SK-N-SH (cell line): ENCODE measurements at regions not wholly inside any gene's neighbourhood (a gene's known extent, or its start where the extent isn't known, plus 50 kb on each side); places are given as distances from the start of the nearest gene placed in this dataset.

Experiments used
- CTCF ChIA-PET: fragments of 300-600, 350-600 bp; formaldehyde crosslinking; extraction: SDS; loops from one replicate; lab custom pipeline; 2021; lab: Yijun Ruan, JAX
- POLR2A ChIA-PET: fragments of 350-600 bp; sonication (Branson Sonifier 250); formaldehyde crosslinking; extraction: SDS; loops from one replicate; lab custom pipeline; 2020; ENCODE audit warnings: antibody characterized with exemption, inconsistent platforms; lab: Yijun Ruan, JAX
- DNase-seq: peaks from one replicate; pipeline ENCODE4 v3.0.0; 2012
- H2AFZ ChIP-seq: fragments of 200-600 bp; sonication (generic); 2 replicates; pipeline ENCODE4 v1.8.1; 2016; ENCODE audit warnings: antibody characterized with exemption, mild to moderate bottlenecking, low read depth
- H3F3A ChIP-seq: fragments of 200-600 bp; sonication (generic); replicated peaks from 2 replicates; pipeline ENCODE3; 2016; ENCODE audit warnings: antibody characterized with exemption, mild to moderate bottlenecking; ENCODE audit not compliant: insufficient read depth
- H3K27ac ChIP-seq, 2 experiments: fragments of 200-500 bp in 1 of 2; fragments of 200-600 bp in 1 of 2; sonication (Bioruptor generic) in 1 of 2; sonication (generic), shearing (Covaris generic) in 1 of 2; 2 replicates each; pipeline versions ENCODE4 v1.5.1 to v1.6.1; 2014 to 2016; ENCODE audit warnings: low read depth in 2 of 2, inconsistent platforms in 1 of 2, low read length in 1 of 2, mild to moderate bottlenecking in 1 of 2, mixed read lengths in 1 of 2
- H3K27me3 ChIP-seq: fragments of 200-600 bp; sonication (generic), shearing (Covaris generic); 2 replicates; pipeline ENCODE4 v1.6.1; 2016; ENCODE audit warnings: mixed run types; ENCODE audit not compliant: insufficient read depth
- H3K36me3 ChIP-seq, 2 experiments: fragments of 200-500 bp in 1 of 2; fragments of 200-600 bp in 1 of 2; sonication (Bioruptor generic) in 1 of 2; sonication (generic) in 1 of 2; replicated peaks in 1 of 2; 2 replicates each; pipeline versions ENCODE3 to v1.5.1; 2014 to 2016; ENCODE audit warnings: low read length in 1 of 2, mild to moderate bottlenecking in 1 of 2; ENCODE audit not compliant: insufficient read depth in 2 of 2, control insufficient read depth in 1 of 2
- H3K4me1 ChIP-seq, 2 experiments: fragments of 200-500 bp in 1 of 2; fragments of 200-600 bp in 1 of 2; sonication (Bioruptor generic) in 1 of 2; sonication (generic), shearing (Covaris generic) in 1 of 2; 2 replicates each; pipeline versions ENCODE4 v1.5.1 to v1.6.1; 2014 to 2016; ENCODE audit warnings: low read depth in 1 of 2, low read length in 1 of 2, mixed run types in 1 of 2; ENCODE audit not compliant: insufficient read depth in 2 of 2, control insufficient read depth in 1 of 2
- H3K4me2 ChIP-seq: fragments of 200-600 bp; sonication (generic), shearing (Covaris generic); 2 replicates; pipeline ENCODE4 v1.6.1; 2017; ENCODE audit warnings: mixed run types
- H3K4me3 ChIP-seq, 2 experiments: fragments of 200-500 bp in 1 of 2; fragments of 200-600 bp in 1 of 2; sonication (Bioruptor generic) in 1 of 2; sonication (generic), shearing (Covaris generic) in 1 of 2; 2 replicates each; pipeline versions ENCODE4 v1.5.1 to v1.8.1; 2014 to 2016; ENCODE audit warnings: low read depth in 2 of 2, inconsistent platforms in 1 of 2, low read length in 1 of 2, mild to moderate bottlenecking in 1 of 2, mixed read lengths in 1 of 2, moderate library complexity in 1 of 2
- H3K79me2 ChIP-seq: fragments of 200-600 bp; sonication (generic); 2 replicates; pipeline ENCODE4 v1.8.1; 2017; ENCODE audit warnings: mild to moderate bottlenecking; ENCODE audit not compliant: insufficient read depth
- H3K9ac ChIP-seq: fragments of 200-600 bp; sonication (generic); 2 replicates; pipeline ENCODE4 v1.6.1; 2017; ENCODE audit warnings: mixed run types
- H3K9me2 ChIP-seq: fragments of 200-600 bp; sonication (generic); 2 replicates; pipeline ENCODE4 v1.6.1; 2017; ENCODE audit warnings: mixed run types
- H3K9me3 ChIP-seq: fragments of 200-600 bp; sonication (generic); 2 replicates; pipeline ENCODE4 v1.6.1; 2017; ENCODE audit warnings: mixed run types, mild to moderate bottlenecking, moderate library complexity
- H4K20me1 ChIP-seq: fragments of 200-600 bp; sonication (generic); 2 replicates; pipeline ENCODE4 v1.6.1; 2017; ENCODE audit warnings: mild to moderate bottlenecking, mixed run types; ENCODE audit not compliant: insufficient read depth
- CHD2 ChIP-seq: fragments of 150-350 bp; IDR thresholded peaks from 2 replicates; pipeline ENCODE4 v1.6.1; 2018; ENCODE audit warnings: low read length; ENCODE audit not compliant: partially characterized antibody
- ELF1 ChIP-seq: IDR thresholded peaks from 2 replicates; pipeline ENCODE4 v1.4.0; 2012
- EP300 ChIP-seq, 2 experiments: IDR thresholded peaks; 2 replicates each; pipeline versions ENCODE4 v1.4.0 to v1.6.1; 2012; ENCODE audit warnings: borderline replicate concordance in 1 of 2, low read depth in 1 of 2, low read length in 1 of 2
- EZH2phosphoT487 ChIP-seq: fragments of 200-600 bp; sonication (generic); IDR thresholded peaks from 2 replicates; pipeline ENCODE4 v1.6.1; 2017; ENCODE audit warnings: low read depth, mixed run types, mild to moderate bottlenecking, antibody characterized with exemption, moderate library complexity, borderline replicate concordance
- FOXJ3 ChIP-seq: sonication (generic); formaldehyde crosslinking; IDR thresholded peaks from 2 replicates; pipeline ENCODE4 v1.5.1; 2020; ENCODE audit warnings: mild to moderate bottlenecking, missing genetic modification reagents
- FOXM1 ChIP-seq: IDR thresholded peaks from 2 replicates; pipeline ENCODE4 v1.4.0; 2012; ENCODE audit warnings: low read depth, mild to moderate bottlenecking
- GABPA ChIP-seq: IDR thresholded peaks from 2 replicates; pipeline ENCODE4 v1.4.0; 2012; ENCODE audit warnings: low read depth, mild to moderate bottlenecking
- JUND ChIP-seq: IDR thresholded peaks from 2 replicates; pipeline ENCODE4 v1.4.0; 2012
- MEF2A ChIP-seq: IDR thresholded peaks from 2 replicates; pipeline ENCODE4 v1.4.0; 2012; ENCODE audit warnings: low read depth, borderline replicate concordance
- MXI1 ChIP-seq: IDR thresholded peaks from 2 replicates; pipeline ENCODE4 v1.6.1; 2012; ENCODE audit warnings: mild to moderate bottlenecking, low read depth, low read length, improper control_type of control experiment
- NFIC ChIP-seq: IDR thresholded peaks from 2 replicates; pipeline ENCODE4 v1.4.0; 2012; ENCODE audit warnings: borderline replicate concordance
- NRF1 ChIP-seq: IDR thresholded peaks from 2 replicates; pipeline ENCODE4 v1.6.1; 2012; ENCODE audit warnings: low read depth, mild to moderate bottlenecking, low read length
- RXRA ChIP-seq: IDR thresholded peaks from 2 replicates; pipeline ENCODE4 v1.4.0; 2012; ENCODE audit warnings: low read depth, mild to moderate bottlenecking, borderline replicate concordance
- SIN3A ChIP-seq: IDR thresholded peaks from 2 replicates; pipeline ENCODE4 v1.6.1; 2012; ENCODE audit warnings: low read depth, mild to moderate bottlenecking, low read length, moderate library complexity, borderline replicate concordance
- TCF12 ChIP-seq: IDR thresholded peaks from 2 replicates; pipeline ENCODE4 v1.4.0; 2012
- TEAD4 ChIP-seq: IDR thresholded peaks from 2 replicates; pipeline ENCODE4 v1.4.0; 2012; ENCODE audit warnings: mild to moderate bottlenecking, borderline replicate concordance; ENCODE audit not compliant: insufficient read depth
- YY1 ChIP-seq: IDR thresholded peaks from 2 replicates; pipeline ENCODE4 v1.4.0; 2012; ENCODE audit warnings: low read depth, mild to moderate bottlenecking
- WGBS: methylation state at CpG from one replicate; pipeline ENCODE4 v1.1.6; 2017; ENCODE audit warnings: low lambda C conversion rate; 5-methylcytosine and 5-hydroxymethylcytosine counted together
- TF ChIP-seq, protein P1 (sequence below): IDR thresholded peaks from 2 replicates; pipeline ENCODE4 v1.4.0; 2012; ENCODE audit warnings: low read depth, borderline replicate concordance
- TF ChIP-seq, protein P2 (sequence below): fragments of 150-350 bp; IDR thresholded peaks from 2 replicates; pipeline ENCODE4 v1.6.1; 2016; ENCODE audit warnings: mild to moderate bottlenecking, low read depth, low read length

DNA sequence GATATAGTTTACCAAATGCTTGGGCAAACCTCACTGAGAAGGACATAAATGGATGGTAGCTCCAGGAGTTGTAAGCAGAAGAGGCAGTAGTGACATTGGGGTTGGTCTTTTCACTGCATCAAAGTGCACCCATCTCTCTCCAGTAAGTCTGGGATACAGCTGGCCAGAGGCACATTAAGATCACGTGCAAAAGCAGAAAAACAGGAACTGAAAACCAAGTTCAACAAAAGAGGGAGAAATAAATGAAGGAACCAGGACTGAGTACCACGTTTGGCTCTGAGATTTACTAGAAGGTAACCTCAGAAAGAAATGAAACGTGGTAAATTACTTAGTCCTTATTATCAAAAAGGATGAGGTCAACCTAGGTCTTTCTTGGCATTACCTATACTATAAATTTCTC lies 259.2 kb downstream of the OSR1 start:
- ChIA-PET POLR2A (no interaction called here), CTCF (no interaction called here)
- no peaks in the 10 kb centered on the region for H3K4me1 ChIP-seq
- H3K79me2 ChIP-seq = no peaks in the 10 kb centered on the region
- no peak for DNase-seq
- no peaks in the 10 kb centered on the region for H3K27me3 ChIP-seq
- no peak overlapping the region for H3K27ac ChIP-seq
- H3K4me2 ChIP-seq = no peak overlapping the region
- 61% methylated on average over 3 of the region's 3 CpGs for WGBS
- no peak overlapping the region for H3K4me3 ChIP-seq
- H3K9me3 ChIP-seq = no peaks in the 10 kb centered on the region
- no peaks in the 10 kb centered on the region for H3K36me3 ChIP-seq
- H3F3A ChIP-seq = no peaks in the 10 kb centered on the region
- no peaks in the 10 kb centered on the region for H3K9me2 ChIP-seq
- H2AFZ ChIP-seq = no peak overlapping the region
- H4K20me1 ChIP-seq = no peaks in the 10 kb centered on the region
- H3K9ac ChIP-seq = no peak overlapping the region
- TF ChIP-seq FOXJ3 (CRISPR knock-in tag) = no peak
- TF ChIP-seq MEF2A = no peak
- TF ChIP-seq CHD2 = no peak
- TF ChIP-seq, protein P1, sequence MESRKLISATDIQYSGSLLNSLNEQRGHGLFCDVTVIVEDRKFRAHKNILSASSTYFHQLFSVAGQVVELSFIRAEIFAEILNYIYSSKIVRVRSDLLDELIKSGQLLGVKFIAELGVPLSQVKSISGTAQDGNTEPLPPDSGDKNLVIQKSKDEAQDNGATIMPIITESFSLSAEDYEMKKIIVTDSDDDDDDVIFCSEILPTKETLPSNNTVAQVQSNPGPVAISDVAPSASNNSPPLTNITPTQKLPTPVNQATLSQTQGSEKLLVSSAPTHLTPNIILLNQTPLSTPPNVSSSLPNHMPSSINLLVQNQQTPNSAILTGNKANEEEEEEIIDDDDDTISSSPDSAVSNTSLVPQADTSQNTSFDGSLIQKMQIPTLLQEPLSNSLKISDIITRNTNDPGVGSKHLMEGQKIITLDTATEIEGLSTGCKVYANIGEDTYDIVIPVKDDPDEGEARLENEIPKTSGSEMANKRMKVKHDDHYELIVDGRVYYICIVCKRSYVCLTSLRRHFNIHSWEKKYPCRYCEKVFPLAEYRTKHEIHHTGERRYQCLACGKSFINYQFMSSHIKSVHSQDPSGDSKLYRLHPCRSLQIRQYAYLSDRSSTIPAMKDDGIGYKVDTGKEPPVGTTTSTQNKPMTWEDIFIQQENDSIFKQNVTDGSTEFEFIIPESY = no peak
- no peak for TF ChIP-seq JUND
- no peak for TF ChIP-seq NFIC
- no peak for TF ChIP-seq TEAD4
- TF ChIP-seq EZH2phosphoT487 = no peak
- TF ChIP-seq GABPA = no peak
- TF ChIP-seq EP300 (IDR thresholded peaks at IDR 0.05; ENCODE audit: borderline replicate concordance in 1 of 2, low read depth in 1 of 2, low read length in 1 of 2) = no peak
- TF ChIP-seq, protein P2, sequence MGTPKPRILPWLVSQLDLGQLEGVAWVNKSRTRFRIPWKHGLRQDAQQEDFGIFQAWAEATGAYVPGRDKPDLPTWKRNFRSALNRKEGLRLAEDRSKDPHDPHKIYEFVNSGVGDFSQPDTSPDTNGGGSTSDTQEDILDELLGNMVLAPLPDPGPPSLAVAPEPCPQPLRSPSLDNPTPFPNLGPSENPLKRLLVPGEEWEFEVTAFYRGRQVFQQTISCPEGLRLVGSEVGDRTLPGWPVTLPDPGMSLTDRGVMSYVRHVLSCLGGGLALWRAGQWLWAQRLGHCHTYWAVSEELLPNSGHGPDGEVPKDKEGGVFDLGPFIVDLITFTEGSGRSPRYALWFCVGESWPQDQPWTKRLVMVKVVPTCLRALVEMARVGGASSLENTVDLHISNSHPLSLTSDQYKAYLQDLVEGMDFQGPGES = no peak

GRCh38 chr2:19098467-19099160 lies 259.8 kb downstream of the OSR1 start:
- H4K20me1 ChIP-seq = no peaks in the 10 kb centered on the region
- ChIA-PET POLR2A (no interaction called here), CTCF (interaction anchor here (0.7 kb wide), 1 partner anchor 579 kb away, joined by 3 read pairs; no protein-coding TSS in a partner anchor)
- no peak for DNase-seq
- H3K4me1 ChIP-seq = no peaks in the 10 kb centered on the region
- H3K79me2 ChIP-seq = no peaks in the 10 kb centered on the region
- WGBS = 85% methylated on average over 2 of the region's 2 CpGs
- H3K4me2 ChIP-seq = no peak overlapping the region
- H3K9me2 ChIP-seq = no peaks in the 10 kb centered on the region
- no peak overlapping the region for H3K27ac ChIP-seq
- no peaks in the 10 kb centered on the region for H3K9me3 ChIP-seq
- no peaks in the 10 kb centered on the region for H3K36me3 ChIP-seq
- no peak overlapping the region for H3K9ac ChIP-seq
- TF ChIP-seq JUND = no peak
- no peak for TF ChIP-seq CHD2
- no peak for TF ChIP-seq YY1
- TF ChIP-seq, protein P1 = no peak
- TF ChIP-seq ELF1 = no peak
- TF ChIP-seq NRF1 = no peak
- TF ChIP-seq NFIC = no peak
- no peak for TF ChIP-seq EP300 (IDR thresholded peaks at IDR 0.05; ENCODE audit: borderline replicate concordance in 1 of 2, low read depth in 1 of 2, low read length in 1 of 2)
- no peak for TF ChIP-seq MXI1
- TF ChIP-seq MEF2A = no peak
- no peak for TF ChIP-seq RXRA
- no peak for TF ChIP-seq SIN3A
- TF ChIP-seq GABPA = no peak
- TF ChIP-seq TCF12 = no peak
- TF ChIP-seq FOXJ3 (CRISPR knock-in tag) = no peak
- no peak for TF ChIP-seq FOXM1
- TF ChIP-seq TEAD4 = no peak
- H3K27me3 ChIP-seq = no peaks in the 10 kb centered on the region
- no peaks in the 10 kb centered on the region for H3F3A ChIP-seq
- no peak overlapping the region for H3K4me3 ChIP-seq
- H2AFZ ChIP-seq = no peak overlapping the region
